IMR-90 (cell line): ENCODE measurements at regions not wholly inside any gene's neighbourhood (a gene's known extent, or its start where the extent isn't known, plus 50 kb on each side); places are given as distances from the start of the nearest gene placed in this dataset.

Experiments used
- ATAC-seq: fragments of 200-7000 bp; cut with Tn5 transposase; 2 replicates; pipeline ENCODE4 v1.9.1; 2020; ENCODE audit warnings: low read depth, mild to moderate bottlenecking, moderate library complexity
- BruUV-seq: library from RNA; stranded (reverse); fragments of 400-500 nt; replicated peaks from 2 replicates; lab custom pipeline; 2021; lab: Mats Ljungman, UMichigan
- CTCF ChIA-PET: fragments of 300-600 bp; formaldehyde crosslinking; extraction: SDS; loops from one replicate; lab custom pipeline; 2021; ENCODE audit warnings: antibody characterized with exemption; lab: Yijun Ruan, JAX
- POLR2A ChIA-PET: fragments of 300-600 bp; sonication (Branson Sonifier 250); formaldehyde crosslinking; loops from one replicate; lab custom pipeline; 2022; ENCODE audit warnings: antibody characterized with exemption; ENCODE audit not compliant: unreplicated experiment; lab: Charles Lee
- DNase-seq: peaks from one replicate; pipeline ENCODE4 v3.0.0; 2013
- H2AFZ ChIP-seq: replicated peaks from 2 replicates; pipeline ENCODE3; 2013; ENCODE audit warnings: low read length, mild to moderate bottlenecking; ENCODE audit not compliant: poor library complexity
- H2AK5ac ChIP-seq: 2 replicates; pipeline ENCODE4 v1.6.1; 2013; ENCODE audit warnings: low read depth, low read length, inconsistent platforms
- H2AK9ac ChIP-seq: replicated peaks from 2 replicates; pipeline ENCODE3; 2013; ENCODE audit warnings: mild to moderate bottlenecking, low read depth, low read length, moderate library complexity; ENCODE audit not compliant: poor library complexity
- H2BK120ac ChIP-seq: 2 replicates; pipeline ENCODE4 v1.6.1; 2013; ENCODE audit warnings: low read depth, low read length, inconsistent platforms
- H2BK15ac ChIP-seq: 3 replicates; pipeline ENCODE4 v1.6.1; 2013; ENCODE audit warnings: low read depth, low read length, inconsistent platforms
- H2BK20ac ChIP-seq: 2 replicates; pipeline ENCODE4 v1.6.1; 2013; ENCODE audit warnings: low read depth, mild to moderate bottlenecking, inconsistent platforms, low read length, moderate library complexity
- H2BK5ac ChIP-seq: 2 replicates; pipeline ENCODE4 v1.6.1; 2013; ENCODE audit warnings: mild to moderate bottlenecking, low read depth, low read length, inconsistent platforms; ENCODE audit not compliant: poor library complexity, severe bottlenecking
- H3K14ac ChIP-seq: replicated peaks from 2 replicates; pipeline ENCODE4 v1.6.1; 2013; ENCODE audit warnings: low read depth, low read length, inconsistent platforms
- H3K18ac ChIP-seq: 2 replicates; pipeline ENCODE4 v1.6.1; 2013; ENCODE audit warnings: low read depth, low read length, control low read depth
- H3K23ac ChIP-seq: 2 replicates; pipeline ENCODE4 v1.6.1; 2013; ENCODE audit warnings: low read depth, low read length, inconsistent platforms
- H3K27ac ChIP-seq: 2 replicates; pipeline ENCODE4 v1.5.1; 2013; ENCODE audit warnings: mild to moderate bottlenecking, control low read depth, low read length; ENCODE audit not compliant: insufficient read depth
- H3K27me3 ChIP-seq: 2 replicates; pipeline ENCODE4 v1.6.1; 2013; ENCODE audit warnings: low read length; ENCODE audit not compliant: control insufficient read depth, insufficient read depth
- H3K36me3 ChIP-seq: 2 replicates; pipeline ENCODE4 v1.6.1; 2013; ENCODE audit warnings: low read length, mixed read lengths; ENCODE audit not compliant: control insufficient read depth, insufficient read depth
- H3K4ac ChIP-seq: 2 replicates; pipeline ENCODE4 v1.6.1; 2013; ENCODE audit warnings: low read depth, low read length, inconsistent platforms
- H3K4me1 ChIP-seq: 2 replicates; pipeline ENCODE4 v1.6.1; 2013; ENCODE audit warnings: low read length, mixed read lengths; ENCODE audit not compliant: control insufficient read depth, insufficient read depth
- H3K4me2 ChIP-seq: 2 replicates; pipeline ENCODE4 v1.6.1; 2013; ENCODE audit warnings: low read depth, mild to moderate bottlenecking, control low read depth, low read length, moderate library complexity
- H3K4me3 ChIP-seq: 2 replicates; pipeline ENCODE4 v1.5.1; 2013; ENCODE audit warnings: low read depth, mild to moderate bottlenecking, control low read depth, low read length, moderate library complexity; ENCODE audit not compliant: insufficient read depth
- H3K56ac ChIP-seq: 2 replicates; pipeline ENCODE4 v1.6.1; 2013; ENCODE audit warnings: low read length, inconsistent platforms; ENCODE audit not compliant: insufficient read depth; ENCODE audit errors: extremely low read depth
- H3K79me1 ChIP-seq, 2 experiments: 2 replicates each; pipeline ENCODE4 v1.6.1; 2013; ENCODE audit warnings: low read length in 2 of 2, inconsistent platforms in 1 of 2, low read depth in 1 of 2
- H3K9ac ChIP-seq: 2 replicates; pipeline ENCODE4 v1.6.1; 2013; ENCODE audit warnings: low read depth, low read length, control low read depth
- H3K9me1 ChIP-seq: 2 replicates; pipeline ENCODE4 v1.6.1; 2013; ENCODE audit warnings: low read length, inconsistent platforms; ENCODE audit not compliant: insufficient read depth
- H3K9me3 ChIP-seq: 2 replicates; pipeline ENCODE4 v1.6.1; 2013; ENCODE audit warnings: low read length; ENCODE audit not compliant: control insufficient read depth, insufficient read depth
- H4K20me1 ChIP-seq: 2 replicates; pipeline ENCODE4 v1.6.1; 2013; ENCODE audit warnings: low read length, inconsistent platforms; ENCODE audit not compliant: insufficient read depth
- H4K5ac ChIP-seq: 2 replicates; pipeline ENCODE4 v1.6.1; 2013; ENCODE audit warnings: mild to moderate bottlenecking, low read depth, low read length, control low read depth
- H4K8ac ChIP-seq, 2 experiments: 2 replicates each; pipeline ENCODE4 v1.6.1; 2013; ENCODE audit warnings: low read depth in 2 of 2, low read length in 2 of 2, control low read depth in 1 of 2, inconsistent platforms in 1 of 2
- H4K91ac ChIP-seq: 2 replicates; pipeline ENCODE4 v1.6.1; 2013; ENCODE audit warnings: low read depth, low read length, inconsistent platforms; ENCODE audit not compliant: insufficient read depth
- BHLHE40 ChIP-seq: fragments of 150-350 bp; IDR thresholded peaks from 2 replicates; pipeline ENCODE4 v1.6.1; 2016; ENCODE audit warnings: mild to moderate bottlenecking, low read depth, low read length
- CEBPB ChIP-seq: IDR thresholded peaks from 2 replicates; pipeline ENCODE4 v1.6.1; 2012; ENCODE audit warnings: low read depth, low read length, improper control_type of control experiment
- CTCF ChIP-seq: conservative IDR thresholded peaks from 2 replicates; pipeline ENCODE4 v1.5.1; 2012; ENCODE audit warnings: mild to moderate bottlenecking, low read depth, low read length, improper control_type of control experiment
- FOS ChIP-seq: fragments of 150-350 bp; IDR thresholded peaks from 2 replicates; pipeline ENCODE4 v1.6.1; 2016; ENCODE audit warnings: low read depth, low read length
- MAFK ChIP-seq: IDR thresholded peaks from 2 replicates; pipeline ENCODE4 v1.6.1; 2012; ENCODE audit warnings: low read depth, low read length, improper control_type of control experiment
- MAZ ChIP-seq: IDR thresholded peaks from 2 replicates; pipeline ENCODE4 v1.6.1; 2012; ENCODE audit warnings: low read depth, mild to moderate bottlenecking, low read length, improper control_type of control experiment, moderate library complexity, borderline replicate concordance
- MXI1 ChIP-seq: IDR thresholded peaks from 2 replicates; pipeline ENCODE4 v1.6.1; 2012; ENCODE audit warnings: low read depth, mild to moderate bottlenecking, low read length, moderate library complexity, borderline replicate concordance
- WGBS, 2 experiments: methylation state at CpG; one replicate each; pipeline versions ENCODE4 v1.1.5 to v1.1.7; 2013; ENCODE audit warnings: missing lambda C conversion rate in 2 of 2; ENCODE audit not compliant: insufficient read length in 1 of 2; ENCODE audit errors: extremely low coverage in 2 of 2; 5-methylcytosine and 5-hydroxymethylcytosine counted together
- dilution Hi-C: fragments of 300-500 bp; cut with HindIII; formaldehyde crosslinking; loops from one replicate; pipeline ENCODE4 v1.14.3; 2018; ENCODE audit warnings: low sequenced_read_pairs; ENCODE audit not compliant: unreplicated experiment
- in situ Hi-C: fragments of 300-500 bp; cut with MboI; formaldehyde crosslinking; loops from 3 replicates; pipeline ENCODE4 v1.14.3; 2019; ENCODE audit warnings: low sequenced_read_pairs, inconsistent platforms, mixed read lengths
- intact Hi-C: fragments of 100-400 bp; cut with micrococcal nuclease; formaldehyde crosslinking; loops from 2 replicates; pipeline ENCODE4 v1.10.0; 2022
- TF ChIP-seq, protein P1 (sequence below): fragments of 150-350 bp; IDR thresholded peaks from 2 replicates; pipeline ENCODE4 v1.6.1; 2017; ENCODE audit warnings: mild to moderate bottlenecking, antibody characterized with exemption, low read length, low read depth

- no peak overlapping the region for H3K4me2 ChIP-seq
- no peak for TF ChIP-seq MXI1
- TF ChIP-seq CTCF: no peak
- TF ChIP-seq, protein P1, sequence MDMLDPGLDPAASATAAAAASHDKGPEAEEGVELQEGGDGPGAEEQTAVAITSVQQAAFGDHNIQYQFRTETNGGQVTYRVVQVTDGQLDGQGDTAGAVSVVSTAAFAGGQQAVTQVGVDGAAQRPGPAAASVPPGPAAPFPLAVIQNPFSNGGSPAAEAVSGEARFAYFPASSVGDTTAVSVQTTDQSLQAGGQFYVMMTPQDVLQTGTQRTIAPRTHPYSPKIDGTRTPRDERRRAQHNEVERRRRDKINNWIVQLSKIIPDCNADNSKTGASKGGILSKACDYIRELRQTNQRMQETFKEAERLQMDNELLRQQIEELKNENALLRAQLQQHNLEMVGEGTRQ: no peak
- TF ChIP-seq FOS: no peak
- no peak for TF ChIP-seq MAZ
- no peak for TF ChIP-seq BHLHE40
- TF ChIP-seq MAFK: no peak
- TF ChIP-seq CEBPB: no peak
- dilution Hi-C loops: no loop called here
- DNase-seq (no peak), ATAC-seq (no peak)
- H3K23ac ChIP-seq: no peak overlapping the region
- H3K27ac ChIP-seq: no peak overlapping the region
- H3K56ac ChIP-seq: no peak overlapping the region
- H2AK9ac ChIP-seq: no peak overlapping the region
- H3K36me3 ChIP-seq: no peaks in the 10 kb centered on the region
- ChIA-PET CTCF (interaction anchor here (1.1 kb wide), 1 partner anchor 15 kb away, joined by 3 read pairs; no protein-coding TSS in a partner anchor), POLR2A (no interaction called here)
- H3K14ac ChIP-seq: no peak overlapping the region
- H2BK20ac ChIP-seq: no peak overlapping the region
- no peak overlapping the region for H3K18ac ChIP-seq
- no peak overlapping the region for H3K4ac ChIP-seq
- H3K9me1 ChIP-seq: no peaks in the 10 kb centered on the region
- H3K9ac ChIP-seq: no peak overlapping the region
- in situ Hi-C loops: no loop called here
- H3K4me3 ChIP-seq: no peak overlapping the region
- no TSS peak for BruUV-seq
- H4K5ac ChIP-seq: no peak overlapping the region
- H2BK120ac ChIP-seq: no peak overlapping the region
- no peaks in the 10 kb centered on the region for H3K79me1 ChIP-seq
- no peak overlapping the region for H2AK5ac ChIP-seq
- H3K27me3 ChIP-seq: no peaks in the 10 kb centered on the region; the same call in none of the 2 replicates
- H2AFZ ChIP-seq: no peak overlapping the region
- H4K20me1 ChIP-seq: no peaks in the 10 kb centered on the region
- H4K8ac ChIP-seq: no peak overlapping the region
- peaks cover 2% of the 10 kb centered on the region; the same call in 1 of the 2 replicates for H3K9me3 ChIP-seq
- no peak overlapping the region for H4K91ac ChIP-seq
- no peak overlapping the region for H2BK15ac ChIP-seq
- 38% methylated on average over 3 of the region's 6 CpGs; no CpG with 5 or more reads in 1 of the 2 experiments for WGBS, 2 experiments
- intact Hi-C loops: no loop called here
- H3K4me1 ChIP-seq: no peaks in the 10 kb centered on the region
- no peak overlapping the region for H2BK5ac ChIP-seq
These were observed 77.3 kb upstream of the IGSF1 start for GRCh38 chrX:131366407-131366806.
